ENCODE measurements at regions not wholly inside any gene's neighbourhood (a gene's known extent, or its start where the extent isn't known, plus 50 kb on each side); places are given as distances from the start of the nearest gene placed in this dataset.
A peak's percentile ranks its signal among the peaks of the same experiment; 100 is the strongest.

- DNase-seq (no peak), ATAC-seq (replicated peaks in 1 of 2) (no peak)
- Mint-ChIP-seq H3K27me3 (ENCODE audit: low read depth) (no peaks in the 10 kb centered on the region), H3K4me3 (no peak overlapping the region), H3K36me3 (ENCODE audit: insufficient read depth in 2 of 2) (peaks cover 0 to 2% of the 10 kb centered on the region in 2 donors), H3K27ac (no peak overlapping the region), H3K9me3 (no peaks in the 10 kb centered on the region), H3K4me1 (ENCODE audit: low read depth) (peaks cover 27% of the 10 kb centered on the region)
These were observed 147.5 kb upstream of the FGGY start for GRCh38 chr1:59149435-59149834.

DNA sequence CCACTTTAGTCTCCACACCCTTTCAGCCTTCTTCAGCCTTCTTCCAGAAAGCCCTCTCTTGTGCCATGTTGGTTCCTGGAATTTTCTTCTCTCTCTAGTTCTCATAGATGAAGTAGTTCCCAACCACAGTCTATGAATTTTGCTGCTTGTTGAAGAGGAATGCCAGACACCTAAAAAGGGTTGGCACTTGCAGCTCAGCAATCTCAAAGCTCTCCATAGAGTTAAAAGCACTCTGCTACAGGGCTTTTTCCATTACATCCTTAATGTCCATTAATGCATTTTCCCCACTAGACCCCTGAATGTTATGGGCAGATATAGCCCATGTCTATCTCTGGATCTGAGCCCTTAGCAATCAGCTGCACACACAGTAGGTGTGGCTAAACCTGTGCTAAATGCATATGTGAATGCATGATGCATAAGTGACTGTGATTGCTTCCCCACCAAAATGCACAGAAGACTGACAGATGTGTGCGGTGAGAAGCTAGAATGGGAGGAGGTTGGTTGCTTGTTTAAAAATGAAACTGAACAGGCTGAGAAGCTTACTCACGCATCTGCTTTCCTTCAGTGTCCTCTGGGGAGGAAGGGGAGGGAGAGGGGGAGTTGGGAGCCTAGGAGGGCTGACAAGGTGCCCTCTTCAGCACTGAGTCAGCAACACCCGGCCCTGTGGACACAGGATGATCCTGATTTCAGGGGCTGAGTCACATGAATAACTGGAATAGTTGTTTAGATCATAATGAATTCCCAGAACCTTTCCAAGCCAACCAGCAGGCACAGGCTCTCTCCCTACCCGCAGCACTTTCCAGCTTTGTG, 146.1 kb upstream of the FGGY start:
- peak; percentile 25 to 44 for DNase-seq
- Mint-ChIP-seq H3K4me3 (peak overlapping the region in 1 of 2 donors; percentile 11), H3K27ac (no peak overlapping the region), H3K36me3 (ENCODE audit: insufficient read depth in 2 of 2) (peaks cover 0 to 2% of the 10 kb centered on the region in 2 donors), H3K27me3 (ENCODE audit: low read depth) (no peaks in the 10 kb centered on the region), H3K9me3 (no peaks in the 10 kb centered on the region), H3K4me1 (ENCODE audit: low read depth) (peaks cover 27% of the 10 kb centered on the region)
- peak; percentile 77 to 85 for ATAC-seq (replicated peaks in 1 of 2)

GRCh38 chr1:59151387-59151761, 145.5 kb upstream of the FGGY start:
- Mint-ChIP-seq H3K27ac (no peak overlapping the region), H3K36me3 (ENCODE audit: insufficient read depth in 2 of 2) (peaks cover 0 to 2% of the 10 kb centered on the region in 2 donors), H3K9me3 (no peaks in the 10 kb centered on the region), H3K4me3 (no peak overlapping the region), H3K27me3 (ENCODE audit: low read depth) (no peaks in the 10 kb centered on the region), H3K4me1 (ENCODE audit: low read depth) (peaks cover 23% of the 10 kb centered on the region)
- DNase-seq, result no peak
- ATAC-seq (replicated peaks in 1 of 2), result no peak

DNA sequence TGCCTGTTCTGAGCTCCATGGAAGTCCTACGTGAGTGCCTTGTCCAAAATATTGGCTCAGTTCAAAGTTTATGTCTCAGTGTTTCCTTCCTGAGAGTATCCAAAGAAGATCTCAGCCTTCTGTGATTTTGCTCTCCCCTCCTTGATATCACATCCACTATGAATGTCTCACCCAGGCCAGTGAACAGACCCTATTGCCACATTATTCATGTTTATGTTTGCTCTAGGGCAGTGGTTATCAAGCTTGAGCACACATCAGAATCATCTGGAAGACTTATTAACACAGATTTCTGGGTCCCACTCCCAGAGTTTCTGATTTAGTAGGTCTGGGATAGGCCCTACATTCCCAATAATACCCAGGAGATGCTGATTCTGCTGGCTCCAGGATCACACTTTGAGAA, 145.0 kb upstream of the FGGY start:
- Mint-ChIP-seq H3K9me3 (no peaks in the 10 kb centered on the region), H3K4me1 (ENCODE audit: low read depth) (peaks cover 20% of the 10 kb centered on the region), H3K27ac (no peak overlapping the region), H3K36me3 (ENCODE audit: insufficient read depth in 2 of 2) (no peaks in the 10 kb centered on the region), H3K27me3 (ENCODE audit: low read depth) (no peaks in the 10 kb centered on the region), H3K4me3 (no peak overlapping the region)
- ATAC-seq (replicated peaks in 1 of 2), result no peak
- DNase-seq, result no peak

GRCh38 chr1:59152511-59152910, 144.4 kb upstream of the FGGY start:
- no peak overlapping the region for H3K4me3 Mint-ChIP-seq
- ATAC-seq (replicated peaks in 1 of 2) (no peak), DNase-seq (no peak)
- H3K27ac Mint-ChIP-seq, result no peak overlapping the region
- peaks cover 0 to 2% of the 10 kb centered on the region in 2 donors for H3K36me3 Mint-ChIP-seq (ENCODE audit: insufficient read depth in 2 of 2)
- no peaks in the 10 kb centered on the region for H3K27me3 Mint-ChIP-seq (ENCODE audit: low read depth)
- H3K9me3 Mint-ChIP-seq, result peaks cover 0 to 1% of the 10 kb centered on the region in 2 donors
- peaks cover 20% of the 10 kb centered on the region for H3K4me1 Mint-ChIP-seq (ENCODE audit: low read depth)

DNA sequence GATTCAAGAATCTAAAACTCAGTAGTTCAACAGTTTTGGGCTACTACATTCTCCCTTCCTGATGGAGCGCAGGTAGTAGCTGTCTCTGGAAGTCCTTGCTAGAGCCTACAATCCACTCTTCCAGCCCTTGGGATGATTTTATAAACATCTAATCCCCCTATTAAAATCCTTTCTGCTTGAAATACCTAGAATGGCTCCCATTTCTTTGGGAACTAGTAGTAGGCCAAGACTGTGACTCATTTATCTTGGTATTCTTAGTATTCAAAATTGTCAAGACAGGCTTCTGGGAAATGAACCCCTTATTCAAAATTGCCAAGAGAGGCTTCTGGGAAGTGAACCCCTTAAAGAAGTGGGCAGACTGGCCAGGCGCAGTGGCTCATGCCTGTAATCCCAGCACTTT, 142.5 kb upstream of the FGGY start:
- Mint-ChIP-seq H3K36me3 (ENCODE audit: insufficient read depth in 2 of 2) (peaks cover 2 to 4% of the 10 kb centered on the region in 2 donors), H3K27ac (no peak overlapping the region), H3K27me3 (ENCODE audit: low read depth) (no peaks in the 10 kb centered on the region), H3K4me1 (ENCODE audit: low read depth) (peaks cover 20% of the 10 kb centered on the region), H3K4me3 (no peak overlapping the region), H3K9me3 (peaks cover 3 to 6% of the 10 kb centered on the region in 2 donors)
- ATAC-seq (replicated peaks in 1 of 2) (no peak), DNase-seq (no peak)

DNA sequence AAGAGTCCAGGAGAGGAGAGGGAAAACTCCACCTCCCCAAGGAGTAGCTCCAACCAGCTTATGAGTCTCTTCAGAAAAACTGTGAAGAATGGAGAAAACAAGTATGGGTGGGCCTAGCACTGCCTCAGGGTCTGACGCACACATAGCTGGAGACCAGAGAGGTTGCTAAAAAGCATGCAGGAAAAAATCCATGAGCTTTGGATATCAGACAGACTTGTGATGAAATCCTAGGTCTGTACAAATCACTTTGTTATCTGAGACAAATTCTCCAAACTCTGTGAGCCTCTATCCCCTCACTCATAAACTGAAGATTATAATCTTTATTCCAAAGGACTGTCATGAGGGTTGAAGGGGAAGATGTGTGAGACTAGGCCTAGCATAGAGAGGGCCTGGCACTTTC, 141.5 kb upstream of the FGGY start:
- Mint-ChIP-seq H3K9me3 (peaks cover 3 to 6% of the 10 kb centered on the region in 2 donors), H3K36me3 (ENCODE audit: insufficient read depth in 2 of 2) (peaks cover 2 to 4% of the 10 kb centered on the region in 2 donors), H3K27me3 (ENCODE audit: low read depth) (no peaks in the 10 kb centered on the region), H3K4me3 (no peak overlapping the region), H3K4me1 (ENCODE audit: low read depth) (peaks cover 13% of the 10 kb centered on the region), H3K27ac (no peak overlapping the region)
- DNase-seq, result no peak
- no peak for ATAC-seq (replicated peaks in 1 of 2)

GRCh38 chr1:59156051-59156450, 140.8 kb upstream of the FGGY start:
- H3K9me3 Mint-ChIP-seq, result peaks cover 3 to 6% of the 10 kb centered on the region in 2 donors
- H3K36me3 Mint-ChIP-seq (ENCODE audit: insufficient read depth in 2 of 2), result peaks cover 2 to 4% of the 10 kb centered on the region in 2 donors
- no peak for ATAC-seq (replicated peaks in 1 of 2)
- H3K4me1 Mint-ChIP-seq (ENCODE audit: low read depth), result peaks cover 6% of the 10 kb centered on the region
- H3K27ac Mint-ChIP-seq, result no peak overlapping the region
- no peaks in the 10 kb centered on the region for H3K27me3 Mint-ChIP-seq (ENCODE audit: low read depth)
- no peak for DNase-seq
- H3K4me3 Mint-ChIP-seq, result no peak overlapping the region

GRCh38 chr1:59156526-59157199, 140.2 kb upstream of the FGGY start:
- peaks cover under 1% of the 10 kb centered on the region for H3K4me1 Mint-ChIP-seq (ENCODE audit: low read depth)
- no peak for ATAC-seq (replicated peaks in 1 of 2)
- H3K27me3 Mint-ChIP-seq (ENCODE audit: low read depth), result no peaks in the 10 kb centered on the region
- DNase-seq, result no peak
- H3K36me3 Mint-ChIP-seq (ENCODE audit: insufficient read depth in 2 of 2), result peaks cover 2 to 4% of the 10 kb centered on the region in 2 donors
- H3K9me3 Mint-ChIP-seq, result peaks cover 3 to 6% of the 10 kb centered on the region in 2 donors
- no peak overlapping the region for H3K27ac Mint-ChIP-seq
- no peak overlapping the region for H3K4me3 Mint-ChIP-seq

DNA sequence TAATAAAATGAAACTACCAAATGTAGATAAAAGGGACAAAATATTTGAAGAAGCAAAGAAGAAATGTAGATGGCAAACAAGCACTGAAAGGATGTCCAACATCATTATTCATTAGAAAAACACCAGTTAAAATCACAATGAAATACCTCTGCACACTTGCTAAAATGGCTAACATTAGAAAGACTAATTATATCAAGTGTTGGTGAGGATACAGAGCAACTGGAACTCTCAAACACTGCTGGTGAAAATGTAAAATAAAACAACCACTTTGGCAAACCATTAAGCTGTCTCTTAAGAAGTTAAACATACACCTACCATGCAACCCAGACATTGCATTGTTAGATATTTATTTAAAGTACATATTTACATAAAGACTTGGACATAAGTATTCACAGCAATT, 138.6 kb upstream of the FGGY start:
- no peaks in the 10 kb centered on the region for H3K4me1 Mint-ChIP-seq (ENCODE audit: low read depth)
- ATAC-seq (replicated peaks in 1 of 2), result no peak
- no peak overlapping the region for H3K27ac Mint-ChIP-seq
- H3K4me3 Mint-ChIP-seq, result no peak overlapping the region
- H3K36me3 Mint-ChIP-seq (ENCODE audit: insufficient read depth in 2 of 2), result peaks cover 2 to 4% of the 10 kb centered on the region in 2 donors
- H3K27me3 Mint-ChIP-seq (ENCODE audit: low read depth), result no peaks in the 10 kb centered on the region
- no peak for DNase-seq
- peaks cover 3 to 6% of the 10 kb centered on the region in 2 donors for H3K9me3 Mint-ChIP-seq

DNA sequence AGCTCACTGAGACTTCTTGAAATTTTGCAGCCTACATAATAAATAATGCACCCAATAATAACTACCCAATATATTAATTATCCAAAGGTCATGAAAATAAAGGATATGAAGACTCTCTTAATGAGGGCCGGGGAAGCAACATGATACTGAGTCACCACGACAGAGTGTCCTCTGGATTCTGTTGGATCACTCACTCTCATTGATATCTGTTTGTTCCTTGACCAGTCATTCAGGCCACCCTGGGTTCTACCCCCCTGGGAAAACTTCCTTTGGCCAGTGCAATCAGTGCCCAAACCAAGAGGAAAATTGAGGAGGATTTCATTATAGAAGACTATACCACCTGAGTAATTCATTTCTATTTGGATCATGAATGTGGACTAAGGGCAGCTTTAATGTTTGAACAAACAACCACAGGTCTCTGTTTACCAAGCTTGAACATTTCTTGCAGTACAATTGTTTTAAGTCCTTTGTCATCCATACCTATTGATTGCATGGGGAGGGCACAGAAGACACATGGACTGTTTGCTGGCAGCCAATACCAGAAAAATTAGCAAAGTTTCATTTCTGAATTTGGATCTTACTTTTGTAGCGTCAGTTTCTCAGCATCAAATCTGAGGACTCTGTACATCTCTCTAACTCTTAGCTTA, 137.2 kb upstream of the FGGY start:
- no peak overlapping the region for H3K4me3 Mint-ChIP-seq
- peaks cover 2 to 4% of the 10 kb centered on the region in 2 donors for H3K36me3 Mint-ChIP-seq (ENCODE audit: insufficient read depth in 2 of 2)
- H3K27ac Mint-ChIP-seq, result no peak overlapping the region
- DNase-seq, result no peak
- no peak for ATAC-seq (replicated peaks in 1 of 2)
- no peaks in the 10 kb centered on the region for H3K4me1 Mint-ChIP-seq (ENCODE audit: low read depth)
- peaks cover 8% of the 10 kb centered on the region for H3K27me3 Mint-ChIP-seq (ENCODE audit: low read depth)
- H3K9me3 Mint-ChIP-seq, result peaks cover 3 to 6% of the 10 kb centered on the region in 2 donors

- H3K27me3 Mint-ChIP-seq (ENCODE audit: low read depth), result peaks cover 23% of the 10 kb centered on the region
- no peak overlapping the region for H3K4me3 Mint-ChIP-seq
- ATAC-seq (replicated peaks in 1 of 2) (no peak), DNase-seq (no peak)
- H3K27ac Mint-ChIP-seq, result no peak overlapping the region
- no peaks in the 10 kb centered on the region for H3K4me1 Mint-ChIP-seq (ENCODE audit: low read depth)
- peaks cover 3 to 6% of the 10 kb centered on the region in 2 donors for H3K9me3 Mint-ChIP-seq
- H3K36me3 Mint-ChIP-seq (ENCODE audit: insufficient read depth in 2 of 2), result peaks cover 2 to 4% of the 10 kb centered on the region in 2 donors
These were observed 135.8 kb upstream of the FGGY start for GRCh38 chr1:59161136-59161535.

- Mint-ChIP-seq H3K27me3 (ENCODE audit: low read depth) (peaks cover 27% of the 10 kb centered on the region), H3K9me3 (peaks cover 3 to 5% of the 10 kb centered on the region in 2 donors), H3K4me3 (no peak overlapping the region), H3K4me1 (ENCODE audit: low read depth) (no peaks in the 10 kb centered on the region), H3K36me3 (ENCODE audit: insufficient read depth in 2 of 2) (peaks cover 1 to 2% of the 10 kb centered on the region in 2 donors), H3K27ac (no peak overlapping the region)
- DNase-seq (no peak), ATAC-seq (replicated peaks in 1 of 2) (no peak)
These were observed 134.2 kb upstream of the FGGY start for GRCh38 chr1:59162665-59163064.
